ENCODE measurements at regions not wholly inside any gene's neighbourhood (a gene's known extent, or its start where the extent isn't known, plus 50 kb on each side); places are given as distances from the start of the nearest gene placed in this dataset.

DNA sequence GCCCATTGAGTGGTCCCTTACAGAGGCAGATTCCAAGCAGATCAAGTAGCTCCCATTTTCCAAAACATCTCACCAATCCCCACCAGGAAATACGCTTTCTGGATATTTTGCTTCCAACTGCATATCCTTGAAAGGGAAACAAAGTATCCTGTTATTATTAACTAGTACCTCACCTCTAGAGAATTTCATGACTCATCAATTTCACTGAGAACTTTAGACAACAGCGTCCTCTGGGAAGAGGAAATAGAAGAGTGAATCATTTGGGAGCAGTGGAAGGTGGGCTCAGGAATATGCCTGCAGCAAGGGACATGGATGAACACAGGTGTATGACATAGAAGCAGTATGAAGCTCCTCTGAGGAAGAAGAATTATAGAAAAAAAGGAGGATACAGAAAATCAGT, 186.7 kb downstream of the MARCHF11 start:
- TF ChIP-seq EZH2 (IDR thresholded peaks at IDR 0.05; ENCODE audit: insufficient read depth, poor library complexity, severe bottlenecking) (no peak), EZH2phosphoT487 (IDR thresholded peaks at IDR 0.05; ENCODE audit: insufficient read depth, low read depth) (no peak)

Data from GM23248 (cell line).